ENCODE measurements at regions not wholly inside any gene's neighbourhood (a gene's known extent, or its start where the extent isn't known, plus 50 kb on each side); places are given as distances from the start of the nearest gene placed in this dataset.
"Not testable (repeated sequence)": the region's sequence is repeated elsewhere in the genome, so short reads cannot be mapped to it uniquely, and the experiment has no call there.

- no peak for TF ChIP-seq CTCF (IDR thresholded peaks at IDR 0.05; ENCODE audit: insufficient read depth, low read depth, low read length)
- DNase-seq (ENCODE audit: low read depth) = no peak
Observed at GRCh38 chr6:67694127-67694526, 941.0 kb upstream of the ADGRB3 start.

GRCh38 chr6:67689329-67689728 is 945.8 kb upstream of the ADGRB3 start:
- H3K4me3 ChIP-seq (ENCODE audit: low read depth, low read length) = no peak overlapping the region
- no peak for DNase-seq (ENCODE audit: low read depth)
- TF ChIP-seq CTCF (IDR thresholded peaks at IDR 0.05; ENCODE audit: insufficient read depth, low read depth, low read length) = no peak

More at GRCh38 chr6:67694127-67694526, 941.0 kb upstream of the ADGRB3 start:
- H3K4me3 ChIP-seq (ENCODE audit: low read depth, low read length) = no peak overlapping the region

- no peak for DNase-seq (ENCODE audit: low read depth)
Observed at GRCh38 chr6:67687396-67687795, 947.7 kb upstream of the ADGRB3 start.

GRCh38 chr6:67686225-67686624 is 948.9 kb upstream of the ADGRB3 start:
- not testable (repeated sequence) for H3K4me3 ChIP-seq (ENCODE audit: low read depth, low read length); DNase-seq (ENCODE audit: low read depth)

More at GRCh38 chr6:67687396-67687795, 947.7 kb upstream of the ADGRB3 start:
- H3K4me3 ChIP-seq (ENCODE audit: low read depth, low read length) = no peak overlapping the region
- no peak for TF ChIP-seq CTCF (IDR thresholded peaks at IDR 0.05; ENCODE audit: insufficient read depth, low read depth, low read length)

GRCh38 chr6:67683960-67684359 is 951.1 kb upstream of the ADGRB3 start:
- no peak for TF ChIP-seq CTCF (IDR thresholded peaks at IDR 0.05; ENCODE audit: insufficient read depth, low read depth, low read length)
- DNase-seq (ENCODE audit: low read depth) = peak; percentile 17
- no peak overlapping the region for H3K4me3 ChIP-seq (ENCODE audit: low read depth, low read length)

GRCh38 chr6:67680297-67680932 is 954.7 kb upstream of the ADGRB3 start:
- no peak for DNase-seq (ENCODE audit: low read depth)
- H3K4me3 ChIP-seq (ENCODE audit: low read depth, low read length) = no peak overlapping the region
- TF ChIP-seq CTCF (IDR thresholded peaks at IDR 0.05; ENCODE audit: insufficient read depth, low read depth, low read length) = no peak

GRCh38 chr6:67679566-67680296 is 955.4 kb upstream of the ADGRB3 start:
- TF ChIP-seq CTCF (IDR thresholded peaks at IDR 0.05; ENCODE audit: insufficient read depth, low read depth, low read length) = no peak
- DNase-seq (ENCODE audit: low read depth) = no peak

More at GRCh38 chr6:67679566-67680296, 955.4 kb upstream of the ADGRB3 start:
- no peak overlapping the region for H3K4me3 ChIP-seq (ENCODE audit: low read depth, low read length)
